GM10266 (cell line): ENCODE measurements at regions not wholly inside any gene's neighbourhood (a gene's known extent, or its start where the extent isn't known, plus 50 kb on each side); places are given as distances from the start of the nearest gene placed in this dataset.

Source experiments
- DNase-seq: peaks from one replicate; pipeline ENCODE4 v3.0.0; 2012; ENCODE audit errors: extremely low spot score
- CTCF ChIP-seq: IDR thresholded peaks from 2 replicates; pipeline ENCODE4 v1.5.1; 2012; ENCODE audit warnings: mild to moderate bottlenecking, low read depth; ENCODE audit not compliant: control insufficient read depth, insufficient read depth; ENCODE audit errors: missing control alignments

GRCh38 chr6:63440594-63440993 lies 120.8 kb upstream of the LGSN start:
- TF ChIP-seq CTCF, result no peak
- no peak for DNase-seq

- no peak for TF ChIP-seq CTCF
- DNase-seq, result no peak
Observed at GRCh38 chr6:63441266-63441956, 121.6 kb upstream of the LGSN start.

- TF ChIP-seq CTCF, result no peak
Observed at GRCh38 chr6:63442870-63443269, 123.1 kb upstream of the LGSN start.

GRCh38 chr6:63444768-63445167 lies 125.0 kb upstream of the LGSN start:
- TF ChIP-seq CTCF, result no peak
- no peak for DNase-seq

More at GRCh38 chr6:63442870-63443269, 123.1 kb upstream of the LGSN start:
- DNase-seq, result no peak

- no peak for TF ChIP-seq CTCF
- DNase-seq, result no peak
Observed at GRCh38 chr6:63446405-63446804, 125.9 kb upstream of the LOC128125822 start.

GRCh38 chr6:63447134-63447533 lies 125.1 kb upstream of the LOC128125822 start:
- no peak for DNase-seq
- no peak for TF ChIP-seq CTCF

- DNase-seq, result no peak
- no peak for TF ChIP-seq CTCF
Observed at GRCh38 chr6:63448229-63448628, 124.1 kb upstream of the LOC128125822 start.
